ENCODE measurements at regions not wholly inside any gene's neighbourhood (a gene's known extent, or its start where the extent isn't known, plus 50 kb on each side); places are given as distances from the start of the nearest gene placed in this dataset.

DNA sequence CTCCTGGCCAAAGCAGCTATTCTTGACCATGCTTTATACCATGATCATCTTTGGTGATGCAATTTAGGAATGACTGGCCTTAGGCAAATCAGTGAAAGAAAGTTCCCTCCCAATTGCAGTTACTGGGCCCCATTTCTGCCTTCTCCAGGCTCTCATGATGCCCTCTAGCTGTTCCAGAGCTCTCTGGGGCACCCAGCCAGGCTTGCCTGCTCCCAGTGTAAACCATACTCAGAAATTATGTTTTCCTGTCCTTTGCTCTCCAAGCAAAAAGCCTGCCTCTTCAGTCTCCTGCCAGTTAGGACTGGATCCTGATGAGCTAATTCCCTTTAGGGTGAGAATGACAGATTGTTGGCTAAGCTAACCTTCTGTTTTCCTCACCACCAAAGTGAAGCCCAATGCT lies 85.3 kb upstream of the RBPJ start:
- Histone ChIP-seq H3K4me3 (no peak overlapping the region), H3K9me3 (peaks cover 0 to 8% of the 10 kb centered on the region in 2 donors), H3K27ac (no peak overlapping the region), H3K27me3 (no peaks in the 10 kb centered on the region), H3K36me3 (no peaks in the 10 kb centered on the region), H3K4me1 (no peaks in the 10 kb centered on the region)
- peak in 1 of 2 donors; percentile 33 for TF ChIP-seq CTCF (IDR thresholded peaks at IDR 0.05)
- no peak for DNase-seq (ENCODE audit: low spot score)

DNA sequence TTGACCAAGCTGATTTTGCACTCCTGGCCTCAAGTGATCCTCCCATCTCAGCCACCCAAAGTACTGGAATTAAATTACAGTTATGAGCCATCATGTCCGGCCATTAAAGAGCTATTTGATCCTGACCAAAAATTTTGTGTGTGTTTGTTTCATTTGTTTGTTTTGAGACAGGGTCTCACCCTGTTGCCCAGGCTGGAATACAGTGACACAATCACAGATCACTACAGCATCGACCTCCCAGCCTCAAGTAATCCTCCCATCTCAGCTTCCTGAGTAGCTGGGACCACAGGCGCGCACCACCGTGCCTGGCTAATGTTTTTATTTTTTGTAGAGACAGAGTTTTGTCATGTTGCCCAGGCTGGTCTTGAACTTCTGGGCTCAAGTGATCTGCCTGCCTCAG lies 82.9 kb upstream of the RBPJ start:
- no peak for DNase-seq (ENCODE audit: low spot score)
- Histone ChIP-seq H3K9me3 (peaks cover 0 to 8% of the 10 kb centered on the region in 2 donors), H3K27ac (peak overlapping the region in 1 of 2 donors; percentile 2), H3K36me3 (no peaks in the 10 kb centered on the region), H3K4me3 (no peak overlapping the region), H3K4me1 (no peaks in the 10 kb centered on the region), H3K27me3 (no peaks in the 10 kb centered on the region)
- no peak for TF ChIP-seq CTCF (IDR thresholded peaks at IDR 0.05)

- DNase-seq (ENCODE audit: low spot score): no peak
- H3K36me3 ChIP-seq: no peaks in the 10 kb centered on the region
- H3K9me3 ChIP-seq: peaks cover 0 to 8% of the 10 kb centered on the region in 2 donors
- no peaks in the 10 kb centered on the region for H3K27me3 ChIP-seq
- no peak for TF ChIP-seq CTCF (IDR thresholded peaks at IDR 0.05)
- peak overlapping the region in 1 of 2 donors; percentile 2 for H3K27ac ChIP-seq
- no peaks in the 10 kb centered on the region for H3K4me1 ChIP-seq
- no peak overlapping the region for H3K4me3 ChIP-seq
These were observed 82.4 kb upstream of the RBPJ start for GRCh38 chr4:26238426-26238777.

DNA sequence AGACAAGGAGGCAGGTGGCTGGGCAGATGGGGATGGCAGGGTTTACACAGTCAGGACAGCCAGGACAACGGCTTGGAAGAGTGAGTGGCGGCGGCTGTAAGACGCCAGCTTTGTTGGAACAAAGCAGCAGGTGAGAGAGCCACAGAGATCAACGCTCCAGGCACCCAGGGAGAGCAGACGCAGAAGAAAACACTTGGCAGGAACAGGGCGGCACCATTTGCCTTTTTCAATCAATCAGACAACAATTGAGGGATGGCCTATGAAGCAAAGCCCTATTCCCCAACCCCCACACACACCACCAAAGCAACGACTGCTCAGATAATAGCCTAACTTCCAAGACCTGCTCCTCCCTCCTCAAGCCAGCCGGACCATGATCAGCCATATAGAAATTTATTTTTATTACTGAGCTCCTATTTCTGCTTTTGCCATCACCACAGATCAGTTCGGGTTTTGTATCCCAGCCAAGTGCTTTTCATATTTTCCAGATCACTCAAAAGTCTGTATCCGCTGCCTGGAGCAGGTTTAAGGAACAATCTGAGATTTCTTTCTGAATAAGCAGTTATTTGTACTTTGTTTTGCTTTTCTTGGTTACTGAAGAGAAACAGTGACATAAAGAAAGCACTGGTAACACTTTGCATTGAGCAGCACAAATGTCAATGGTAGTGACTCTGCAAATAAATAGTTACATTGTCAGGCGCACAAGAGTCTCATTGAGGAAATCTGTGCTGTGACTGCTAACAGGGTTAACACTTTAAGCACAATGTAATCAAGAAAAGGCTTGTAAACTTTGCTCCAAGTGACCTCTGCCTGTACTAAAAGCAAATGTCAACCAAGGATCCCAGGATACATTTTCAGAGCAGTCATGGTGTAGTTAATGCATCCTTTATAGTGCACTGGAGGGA lies 81.8 kb upstream of the RBPJ start:
- H3K9me3 ChIP-seq: peaks cover 0 to 8% of the 10 kb centered on the region in 2 donors
- H3K4me3 ChIP-seq: no peak overlapping the region
- no peaks in the 10 kb centered on the region for H3K27me3 ChIP-seq
- H3K4me1 ChIP-seq: no peaks in the 10 kb centered on the region
- no peak for DNase-seq (ENCODE audit: low spot score)
- no peak for TF ChIP-seq CTCF (IDR thresholded peaks at IDR 0.05)
- H3K36me3 ChIP-seq: no peaks in the 10 kb centered on the region
- H3K27ac ChIP-seq: peak overlapping the region in 1 of 2 donors; percentile 2

DNA sequence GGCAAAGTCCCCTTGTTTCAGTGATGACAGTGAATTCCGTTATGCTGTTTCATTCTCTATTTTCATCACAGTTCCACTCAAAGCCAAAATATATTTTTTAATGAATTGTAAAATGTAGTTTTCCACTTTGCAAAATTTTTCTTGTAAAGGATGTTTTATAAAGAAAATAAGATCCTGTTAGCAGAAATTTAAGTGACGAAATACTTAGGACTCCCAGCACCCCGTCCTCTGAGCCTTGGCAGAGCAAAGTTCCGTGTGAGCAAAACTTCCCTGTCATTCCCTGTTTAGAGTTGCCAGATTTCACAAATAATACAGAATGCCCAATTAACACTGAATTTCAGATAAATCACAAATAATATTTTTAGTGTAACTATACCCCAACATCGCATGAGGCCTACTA lies 81.0 kb upstream of the RBPJ start:
- Histone ChIP-seq H3K4me3 (no peak overlapping the region), H3K4me1 (no peaks in the 10 kb centered on the region), H3K27ac (no peak overlapping the region), H3K36me3 (no peaks in the 10 kb centered on the region), H3K9me3 (peaks cover 0 to 8% of the 10 kb centered on the region in 2 donors), H3K27me3 (no peaks in the 10 kb centered on the region)
- no peak for DNase-seq (ENCODE audit: low spot score)
- TF ChIP-seq CTCF (IDR thresholded peaks at IDR 0.05): no peak
